ENCODE measurements at regions not wholly inside any gene's neighbourhood (a gene's known extent, or its start where the extent isn't known, plus 50 kb on each side); places are given as distances from the start of the nearest gene placed in this dataset.

GRCh38 chr12:90027041-90027440 is 318.4 kb upstream of the ATP2B1 start:
- Histone ChIP-seq H3K27me3 (ENCODE audit: insufficient read depth, low read length) (no peaks in the 10 kb centered on the region), H3K4me3 (ENCODE audit: low read length) (no peak overlapping the region), H2AFZ (ENCODE audit: low read depth, low read length) (no peak overlapping the region), H3K4me1 (ENCODE audit: insufficient read depth, low read length) (no peaks in the 10 kb centered on the region), H3K9me3 (ENCODE audit: low read length) (no peaks in the 10 kb centered on the region), H3K36me3 (ENCODE audit: insufficient read depth, low read length) (no peaks in the 10 kb centered on the region)

GRCh38 chr12:90026516-90026915 is 317.9 kb upstream of the ATP2B1 start:
- no peaks in the 10 kb centered on the region for H3K9me3 ChIP-seq (ENCODE audit: low read length)
- H3K4me3 ChIP-seq (ENCODE audit: low read length) = no peak overlapping the region
- no peaks in the 10 kb centered on the region for H3K27me3 ChIP-seq (ENCODE audit: insufficient read depth, low read length)
- no peaks in the 10 kb centered on the region for H3K36me3 ChIP-seq (ENCODE audit: insufficient read depth, low read length)
- no peaks in the 10 kb centered on the region for H3K4me1 ChIP-seq (ENCODE audit: insufficient read depth, low read length)
- H2AFZ ChIP-seq (ENCODE audit: low read depth, low read length) = no peak overlapping the region

- Histone ChIP-seq H2AFZ (ENCODE audit: low read depth, low read length) (no peak overlapping the region), H3K27me3 (ENCODE audit: insufficient read depth, low read length) (no peaks in the 10 kb centered on the region), H3K36me3 (ENCODE audit: insufficient read depth, low read length) (no peaks in the 10 kb centered on the region), H3K4me1 (ENCODE audit: insufficient read depth, low read length) (no peaks in the 10 kb centered on the region), H3K9me3 (ENCODE audit: low read length) (no peaks in the 10 kb centered on the region), H3K4me3 (ENCODE audit: low read length) (no peak overlapping the region)
Measured at GRCh38 chr12:90024262-90024661, 315.6 kb upstream of the ATP2B1 start.

- H3K4me1 ChIP-seq (ENCODE audit: insufficient read depth, low read length) = no peaks in the 10 kb centered on the region
- H3K36me3 ChIP-seq (ENCODE audit: insufficient read depth, low read length) = no peaks in the 10 kb centered on the region
- H2AFZ ChIP-seq (ENCODE audit: low read depth, low read length) = no peak overlapping the region
- no peaks in the 10 kb centered on the region for H3K27me3 ChIP-seq (ENCODE audit: insufficient read depth, low read length)
- H3K4me3 ChIP-seq (ENCODE audit: low read length) = no peak overlapping the region
- no peaks in the 10 kb centered on the region for H3K9me3 ChIP-seq (ENCODE audit: low read length)
Measured at GRCh38 chr12:90023207-90023900, 314.7 kb upstream of the ATP2B1 start.

GRCh38 chr12:90021795-90022440 is 313.3 kb upstream of the ATP2B1 start:
- no peaks in the 10 kb centered on the region for H3K4me1 ChIP-seq (ENCODE audit: insufficient read depth, low read length)
- H3K27me3 ChIP-seq (ENCODE audit: insufficient read depth, low read length) = no peaks in the 10 kb centered on the region
- H3K4me3 ChIP-seq (ENCODE audit: low read length) = no peak overlapping the region
- no peak overlapping the region for H2AFZ ChIP-seq (ENCODE audit: low read depth, low read length)
- no peaks in the 10 kb centered on the region for H3K36me3 ChIP-seq (ENCODE audit: insufficient read depth, low read length)
- H3K9me3 ChIP-seq (ENCODE audit: low read length) = no peaks in the 10 kb centered on the region

GRCh38 chr12:90020881-90021280 is 312.2 kb upstream of the ATP2B1 start:
- Histone ChIP-seq H2AFZ (ENCODE audit: low read depth, low read length) (no peak overlapping the region), H3K4me3 (ENCODE audit: low read length) (no peak overlapping the region), H3K4me1 (ENCODE audit: insufficient read depth, low read length) (no peaks in the 10 kb centered on the region), H3K27me3 (ENCODE audit: insufficient read depth, low read length) (no peaks in the 10 kb centered on the region), H3K36me3 (ENCODE audit: insufficient read depth, low read length) (no peaks in the 10 kb centered on the region), H3K9me3 (ENCODE audit: low read length) (no peaks in the 10 kb centered on the region)

- Histone ChIP-seq H2AFZ (ENCODE audit: low read depth, low read length) (no peak overlapping the region), H3K27me3 (ENCODE audit: insufficient read depth, low read length) (no peaks in the 10 kb centered on the region), H3K4me3 (ENCODE audit: low read length) (no peak overlapping the region), H3K9me3 (ENCODE audit: low read length) (no peaks in the 10 kb centered on the region), H3K4me1 (ENCODE audit: insufficient read depth, low read length) (no peaks in the 10 kb centered on the region), H3K36me3 (ENCODE audit: insufficient read depth, low read length) (no peaks in the 10 kb centered on the region)
Measured at GRCh38 chr12:90020436-90020835, 311.8 kb upstream of the ATP2B1 start.

- H3K27me3 ChIP-seq (ENCODE audit: insufficient read depth, low read length) = no peaks in the 10 kb centered on the region
- H3K4me1 ChIP-seq (ENCODE audit: insufficient read depth, low read length) = no peaks in the 10 kb centered on the region
- no peak overlapping the region for H3K4me3 ChIP-seq (ENCODE audit: low read length)
- no peaks in the 10 kb centered on the region for H3K36me3 ChIP-seq (ENCODE audit: insufficient read depth, low read length)
- H3K9me3 ChIP-seq (ENCODE audit: low read length) = no peaks in the 10 kb centered on the region
- no peak overlapping the region for H2AFZ ChIP-seq (ENCODE audit: low read depth, low read length)
Measured at GRCh38 chr12:90020014-90020413, 311.4 kb upstream of the ATP2B1 start.

- H3K4me1 ChIP-seq (ENCODE audit: insufficient read depth, low read length) = no peaks in the 10 kb centered on the region
- no peaks in the 10 kb centered on the region for H3K9me3 ChIP-seq (ENCODE audit: low read length)
- no peak overlapping the region for H2AFZ ChIP-seq (ENCODE audit: low read depth, low read length)
- H3K27me3 ChIP-seq (ENCODE audit: insufficient read depth, low read length) = no peaks in the 10 kb centered on the region
- no peak overlapping the region for H3K4me3 ChIP-seq (ENCODE audit: low read length)
- no peaks in the 10 kb centered on the region for H3K36me3 ChIP-seq (ENCODE audit: insufficient read depth, low read length)
Measured at GRCh38 chr12:90017316-90017715, 308.7 kb upstream of the ATP2B1 start.

GRCh38 chr12:90015228-90015627 is 306.6 kb upstream of the ATP2B1 start:
- Histone ChIP-seq H3K27me3 (ENCODE audit: insufficient read depth, low read length) (no peaks in the 10 kb centered on the region), H3K4me1 (ENCODE audit: insufficient read depth, low read length) (no peaks in the 10 kb centered on the region), H2AFZ (ENCODE audit: low read depth, low read length) (no peak overlapping the region), H3K4me3 (ENCODE audit: low read length) (no peak overlapping the region), H3K9me3 (ENCODE audit: low read length) (no peaks in the 10 kb centered on the region), H3K36me3 (ENCODE audit: insufficient read depth, low read length) (no peaks in the 10 kb centered on the region)

- no peaks in the 10 kb centered on the region for H3K4me1 ChIP-seq (ENCODE audit: insufficient read depth, low read length)
- no peak overlapping the region for H3K4me3 ChIP-seq (ENCODE audit: low read length)
- H3K9me3 ChIP-seq (ENCODE audit: low read length) = no peaks in the 10 kb centered on the region
- no peak overlapping the region for H2AFZ ChIP-seq (ENCODE audit: low read depth, low read length)
- H3K27me3 ChIP-seq (ENCODE audit: insufficient read depth, low read length) = no peaks in the 10 kb centered on the region
- H3K36me3 ChIP-seq (ENCODE audit: insufficient read depth, low read length) = no peaks in the 10 kb centered on the region
Measured at GRCh38 chr12:90013409-90013808, 304.8 kb upstream of the ATP2B1 start.

GRCh38 chr12:90010089-90010488 is 301.5 kb upstream of the ATP2B1 start:
- Histone ChIP-seq H3K27me3 (ENCODE audit: insufficient read depth, low read length) (no peaks in the 10 kb centered on the region), H3K36me3 (ENCODE audit: insufficient read depth, low read length) (no peaks in the 10 kb centered on the region), H3K9me3 (ENCODE audit: low read length) (no peaks in the 10 kb centered on the region), H2AFZ (ENCODE audit: low read depth, low read length) (no peak overlapping the region), H3K4me3 (ENCODE audit: low read length) (no peak overlapping the region), H3K4me1 (ENCODE audit: insufficient read depth, low read length) (no peaks in the 10 kb centered on the region)

- no peaks in the 10 kb centered on the region for H3K27me3 ChIP-seq (ENCODE audit: insufficient read depth, low read length)
- H2AFZ ChIP-seq (ENCODE audit: low read depth, low read length) = no peak overlapping the region
- H3K9me3 ChIP-seq (ENCODE audit: low read length) = no peaks in the 10 kb centered on the region
- H3K4me3 ChIP-seq (ENCODE audit: low read length) = no peak overlapping the region
- H3K4me1 ChIP-seq (ENCODE audit: insufficient read depth, low read length) = no peaks in the 10 kb centered on the region
- H3K36me3 ChIP-seq (ENCODE audit: insufficient read depth, low read length) = no peaks in the 10 kb centered on the region
Measured at GRCh38 chr12:90008277-90008676, 299.6 kb upstream of the ATP2B1 start.

Data from neuron (in vitro differentiated cells).